ENCODE measurements at regions not wholly inside any gene's neighbourhood (a gene's known extent, or its start where the extent isn't known, plus 50 kb on each side); places are given as distances from the start of the nearest gene placed in this dataset.

- H3F3A ChIP-seq (ENCODE audit: insufficient read depth, low read depth) = no peaks in the 10 kb centered on the region
- H3K4me1 ChIP-seq (replicated peaks; ENCODE audit: insufficient read depth) = no peaks in the 10 kb centered on the region
- H4K20me1 ChIP-seq (ENCODE audit: insufficient read depth) = no peaks in the 10 kb centered on the region
- intact Hi-C loops (cut with micrococcal nuclease; ENCODE audit: unreplicated experiment) = no loop called here
- H3K4me2 ChIP-seq = no peak overlapping the region
- no peak overlapping the region for H3K27ac ChIP-seq
- H3K9me2 ChIP-seq (ENCODE audit: insufficient read depth) = no peaks in the 10 kb centered on the region
- H3K79me2 ChIP-seq (ENCODE audit: low read depth) = no peaks in the 10 kb centered on the region
- TF ChIP-seq, protein P1, sequence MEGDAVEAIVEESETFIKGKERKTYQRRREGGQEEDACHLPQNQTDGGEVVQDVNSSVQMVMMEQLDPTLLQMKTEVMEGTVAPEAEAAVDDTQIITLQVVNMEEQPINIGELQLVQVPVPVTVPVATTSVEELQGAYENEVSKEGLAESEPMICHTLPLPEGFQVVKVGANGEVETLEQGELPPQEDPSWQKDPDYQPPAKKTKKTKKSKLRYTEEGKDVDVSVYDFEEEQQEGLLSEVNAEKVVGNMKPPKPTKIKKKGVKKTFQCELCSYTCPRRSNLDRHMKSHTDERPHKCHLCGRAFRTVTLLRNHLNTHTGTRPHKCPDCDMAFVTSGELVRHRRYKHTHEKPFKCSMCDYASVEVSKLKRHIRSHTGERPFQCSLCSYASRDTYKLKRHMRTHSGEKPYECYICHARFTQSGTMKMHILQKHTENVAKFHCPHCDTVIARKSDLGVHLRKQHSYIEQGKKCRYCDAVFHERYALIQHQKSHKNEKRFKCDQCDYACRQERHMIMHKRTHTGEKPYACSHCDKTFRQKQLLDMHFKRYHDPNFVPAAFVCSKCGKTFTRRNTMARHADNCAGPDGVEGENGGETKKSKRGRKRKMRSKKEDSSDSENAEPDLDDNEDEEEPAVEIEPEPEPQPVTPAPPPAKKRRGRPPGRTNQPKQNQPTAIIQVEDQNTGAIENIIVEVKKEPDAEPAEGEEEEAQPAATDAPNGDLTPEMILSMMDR (conservative IDR thresholded peaks at IDR 0.05) = no peak
- no peak for TF ChIP-seq EZH2 (IDR thresholded peaks at IDR 0.05; ENCODE audit: low read depth)
- H3K4me3 ChIP-seq = no peak overlapping the region
- ChIA-PET POLR2A (ENCODE audit: unreplicated experiment) (no interaction called here), CTCF (no interaction called here)
- no peaks in the 10 kb centered on the region for H3K36me3 ChIP-seq (ENCODE audit: low read depth)
- no peak for DNase-seq
- no peak overlapping the region for H2AFZ ChIP-seq
- peaks cover 35% of the 10 kb centered on the region for H3K27me3 ChIP-seq (ENCODE audit: insufficient read depth, low read depth)
- no peaks in the 10 kb centered on the region for H3K9me3 ChIP-seq (ENCODE audit: insufficient read depth, low read depth)
- BruUV-seq (replicated peaks) = no TSS peak
These were observed 185.0 kb downstream of the SREK1 start for GRCh38 chr5:66329078-66329477.

- Histone ChIP-seq H4K20me1 (ENCODE audit: insufficient read depth) (no peaks in the 10 kb centered on the region), H3F3A (ENCODE audit: insufficient read depth, low read depth) (no peaks in the 10 kb centered on the region), H3K27ac (no peak overlapping the region), H3K4me2 (no peak overlapping the region), H3K9me3 (ENCODE audit: insufficient read depth, low read depth) (no peaks in the 10 kb centered on the region), H3K27me3 (ENCODE audit: insufficient read depth, low read depth) (peaks cover 48% of the 10 kb centered on the region), H3K4me3 (no peak overlapping the region), H2AFZ (no peak overlapping the region), H3K9me2 (ENCODE audit: insufficient read depth) (no peaks in the 10 kb centered on the region), H3K4me1 (replicated peaks; ENCODE audit: insufficient read depth) (no peaks in the 10 kb centered on the region), H3K36me3 (ENCODE audit: low read depth) (no peaks in the 10 kb centered on the region), H3K79me2 (ENCODE audit: low read depth) (no peaks in the 10 kb centered on the region)
- DNase-seq = no peak
- TF ChIP-seq, protein P1 (conservative IDR thresholded peaks at IDR 0.05) = no peak
- no peak for TF ChIP-seq EZH2 (IDR thresholded peaks at IDR 0.05; ENCODE audit: low read depth)
- intact Hi-C loops (cut with micrococcal nuclease; ENCODE audit: unreplicated experiment) = no loop called here
- ChIA-PET POLR2A (ENCODE audit: unreplicated experiment) (no interaction called here), CTCF (no interaction called here)
- BruUV-seq (replicated peaks) = no TSS peak
These were observed 189.1 kb downstream of the SREK1 start for GRCh38 chr5:66333192-66333591.

DNA sequence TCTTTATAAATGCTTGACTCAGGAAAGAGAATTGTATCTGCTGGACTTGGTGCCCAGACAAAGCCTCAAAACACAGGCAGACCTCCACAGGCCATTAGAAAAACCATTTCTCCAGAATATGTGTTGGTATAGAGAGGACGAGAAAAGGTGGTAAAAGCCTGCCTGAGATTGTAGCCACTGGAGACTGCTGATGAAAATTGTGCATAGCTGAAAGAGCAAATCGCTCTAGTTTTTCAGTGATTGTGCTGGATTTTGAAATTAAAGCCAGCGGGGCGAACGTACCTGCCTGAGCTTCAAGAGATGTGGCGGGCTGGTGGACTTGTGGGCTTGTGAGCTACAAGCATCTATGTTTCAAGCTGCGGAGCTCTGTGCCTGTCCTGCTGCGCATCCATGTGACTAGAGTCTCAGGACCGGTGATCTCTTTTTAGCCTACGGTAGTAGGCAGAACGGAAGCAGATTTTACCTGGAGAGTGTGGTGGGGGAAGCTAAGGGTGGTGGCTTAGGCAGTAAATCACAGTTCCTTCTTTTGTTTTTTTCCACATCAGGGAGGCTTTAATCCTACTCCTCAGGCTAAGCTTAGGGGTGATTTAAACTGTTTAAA is 193.6 kb downstream of the SREK1 start:
- no peak overlapping the region for H2AFZ ChIP-seq
- ChIA-PET CTCF (no interaction called here), POLR2A (ENCODE audit: unreplicated experiment) (no interaction called here)
- peaks cover 55% of the 10 kb centered on the region for H3K27me3 ChIP-seq (ENCODE audit: insufficient read depth, low read depth)
- H3K36me3 ChIP-seq (ENCODE audit: low read depth) = no peaks in the 10 kb centered on the region
- no peak overlapping the region for H3K27ac ChIP-seq
- H3F3A ChIP-seq (ENCODE audit: insufficient read depth, low read depth) = no peaks in the 10 kb centered on the region
- no peak for DNase-seq
- no peaks in the 10 kb centered on the region for H4K20me1 ChIP-seq (ENCODE audit: insufficient read depth)
- intact Hi-C loops (cut with micrococcal nuclease; ENCODE audit: unreplicated experiment) = no loop called here
- H3K4me2 ChIP-seq = no peak overlapping the region
- no peaks in the 10 kb centered on the region for H3K4me1 ChIP-seq (replicated peaks; ENCODE audit: insufficient read depth)
- no TSS peak for BruUV-seq (replicated peaks)
- no peaks in the 10 kb centered on the region for H3K9me3 ChIP-seq (ENCODE audit: insufficient read depth, low read depth)
- H3K9me2 ChIP-seq (ENCODE audit: insufficient read depth) = no peaks in the 10 kb centered on the region
- H3K4me3 ChIP-seq = no peak overlapping the region
- TF ChIP-seq, protein P1 (conservative IDR thresholded peaks at IDR 0.05) = no peak
- TF ChIP-seq EZH2 (IDR thresholded peaks at IDR 0.05; ENCODE audit: low read depth) = no peak
- no peaks in the 10 kb centered on the region for H3K79me2 ChIP-seq (ENCODE audit: low read depth)

Measured in PC-9 (cell line).